NK-92 (cell line): ENCODE measurements at regions not wholly inside any gene's neighbourhood (a gene's known extent, or its start where the extent isn't known, plus 50 kb on each side); places are given as distances from the start of the nearest gene placed in this dataset.
"Not testable (repeated sequence)": the region's sequence is repeated elsewhere in the genome, so short reads cannot be mapped to it uniquely, and the experiment has no call there.

ENCODE experiments used
- DNase-seq: peaks from one replicate; lab custom pipeline; 2025; ENCODE audit not compliant: unreplicated experiment; lab: John Stamatoyannopoulos, UW

- DNase-seq: no peak
Measured at GRCh38 chr10:78465431-78465830, 431.8 kb downstream of the RPS24 start.

GRCh38 chr10:78467496-78468106 lies 433.9 kb downstream of the RPS24 start:
- DNase-seq: no peak

GRCh38 chr10:78468731-78469130 lies 435.1 kb downstream of the RPS24 start:
- DNase-seq: not testable (repeated sequence)

- DNase-seq: no peak
Measured at GRCh38 chr10:78470267-78471103, 436.8 kb downstream of the RPS24 start.

GRCh38 chr10:78471326-78471722 lies 437.7 kb downstream of the RPS24 start:
- no peak for DNase-seq

- no peak for DNase-seq
Measured at GRCh38 chr10:78471723-78472550, 438.3 kb downstream of the RPS24 start.

- no peak for DNase-seq
Measured at GRCh38 chr10:78472551-78472890, 438.9 kb downstream of the RPS24 start.

- DNase-seq: no peak
Measured at GRCh38 chr10:78473006-78473405, 439.3 kb downstream of the RPS24 start.

- no peak for DNase-seq
Measured at GRCh38 chr10:78474743-78475142, 441.1 kb downstream of the RPS24 start.

GRCh38 chr10:78475437-78475836 lies 441.8 kb downstream of the RPS24 start:
- no peak for DNase-seq

- no peak for DNase-seq
Measured at GRCh38 chr10:78476156-78476555, 442.5 kb downstream of the RPS24 start.

GRCh38 chr10:78476844-78477243 lies 443.2 kb downstream of the RPS24 start:
- DNase-seq: no peak

GRCh38 chr10:78478919-78479318 lies 445.3 kb downstream of the RPS24 start:
- DNase-seq: no peak

- no peak for DNase-seq
Measured at GRCh38 chr10:78479467-78479866, 445.8 kb downstream of the RPS24 start.

GRCh38 chr10:78481842-78482241 lies 448.2 kb downstream of the RPS24 start:
- DNase-seq: no peak

- no peak for DNase-seq
Measured at GRCh38 chr10:78483641-78484040, 450.0 kb downstream of the RPS24 start.

GRCh38 chr10:78489034-78489433 lies 455.4 kb downstream of the RPS24 start:
- no peak for DNase-seq

GRCh38 chr10:78491812-78492211 lies 458.1 kb downstream of the RPS24 start:
- no peak for DNase-seq

GRCh38 chr10:78492424-78492823 lies 458.8 kb downstream of the RPS24 start:
- no peak for DNase-seq

GRCh38 chr10:78494179-78494578 lies 460.5 kb downstream of the RPS24 start:
- DNase-seq: no peak

GRCh38 chr10:78502210-78502936 lies 468.7 kb downstream of the RPS24 start:
- no peak for DNase-seq
